ENCODE measurements at regions not wholly inside any gene's neighbourhood (a gene's known extent, or its start where the extent isn't known, plus 50 kb on each side); places are given as distances from the start of the nearest gene placed in this dataset.

DNA sequence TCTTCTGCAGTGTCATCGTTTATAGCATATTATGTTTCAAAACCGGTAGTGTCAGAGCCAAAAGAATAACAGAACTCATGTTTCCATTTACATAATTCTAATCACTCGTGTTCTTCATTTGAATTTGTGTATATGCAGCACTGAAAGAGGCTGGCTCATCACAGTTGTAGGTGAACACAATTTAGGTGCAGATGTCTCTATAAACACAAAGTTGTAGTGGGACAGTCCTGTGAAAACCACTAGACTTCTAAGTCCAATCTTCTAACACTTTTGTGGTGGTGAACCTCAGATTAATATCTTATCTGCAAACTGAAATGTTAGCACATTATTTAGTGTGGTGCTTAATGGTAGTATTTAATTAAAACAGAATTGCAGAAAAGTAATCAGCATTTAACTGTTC, 872.4 kb downstream of the C4orf33 start:
- Histone ChIP-seq H3K4me1 (no peaks in the 10 kb centered on the region), H3K36me3 (no peaks in the 10 kb centered on the region), H3K4me3 (replicated peaks in 1 of 3) (no peak overlapping the region), H3K9me3 (no peaks in the 10 kb centered on the region), H3K27me3 (no peaks in the 10 kb centered on the region), H3K27ac (no peak overlapping the region)
- 89 to 92% methylated on average over 3 of the region's 3 CpGs for WGBS, 2 donors
- no peak for TF ChIP-seq CTCF (IDR thresholded peaks at IDR 0.05)
- TF ChIP-seq POLR2A (IDR thresholded peaks at IDR 0.05): no peak
- intact Hi-C loops (cut with DNase I): no loop called here
- no peak for DNase-seq

- TF ChIP-seq CTCF (IDR thresholded peaks at IDR 0.05) (no peak), POLR2A (IDR thresholded peaks at IDR 0.05) (no peak)
- intact Hi-C loops (cut with DNase I): no loop called here
- WGBS, 2 donors: 80 to 91% methylated on average over 1 of the region's 1 CpG
These were observed 872.8 kb downstream of the C4orf33 start for GRCh38 chr4:129968778-129969177.

GRCh38 chr4:129970801-129971200, 874.8 kb downstream of the C4orf33 start:
- H3K4me3 ChIP-seq (replicated peaks in 1 of 3): no peak overlapping the region
- no peaks in the 10 kb centered on the region for H3K9me3 ChIP-seq
- 83 to 90% methylated on average over 3 of the region's 3 CpGs for WGBS, 2 donors
- intact Hi-C loops (cut with DNase I): no loop called here
- H3K36me3 ChIP-seq: no peaks in the 10 kb centered on the region
- H3K27ac ChIP-seq: no peak overlapping the region
- H3K4me1 ChIP-seq: no peaks in the 10 kb centered on the region
- no peak for TF ChIP-seq CTCF (IDR thresholded peaks at IDR 0.05)
- no peak for TF ChIP-seq POLR2A (IDR thresholded peaks at IDR 0.05)
- no peak for DNase-seq
- H3K27me3 ChIP-seq: no peaks in the 10 kb centered on the region

More at GRCh38 chr4:129968778-129969177, 872.8 kb downstream of the C4orf33 start:
- H3K27ac ChIP-seq: no peak overlapping the region
- no peaks in the 10 kb centered on the region for H3K4me1 ChIP-seq
- no peak overlapping the region for H3K4me3 ChIP-seq (replicated peaks in 1 of 3)
- H3K27me3 ChIP-seq: no peaks in the 10 kb centered on the region
- no peaks in the 10 kb centered on the region for H3K9me3 ChIP-seq
- no peak for DNase-seq
- no peaks in the 10 kb centered on the region for H3K36me3 ChIP-seq

DNA sequence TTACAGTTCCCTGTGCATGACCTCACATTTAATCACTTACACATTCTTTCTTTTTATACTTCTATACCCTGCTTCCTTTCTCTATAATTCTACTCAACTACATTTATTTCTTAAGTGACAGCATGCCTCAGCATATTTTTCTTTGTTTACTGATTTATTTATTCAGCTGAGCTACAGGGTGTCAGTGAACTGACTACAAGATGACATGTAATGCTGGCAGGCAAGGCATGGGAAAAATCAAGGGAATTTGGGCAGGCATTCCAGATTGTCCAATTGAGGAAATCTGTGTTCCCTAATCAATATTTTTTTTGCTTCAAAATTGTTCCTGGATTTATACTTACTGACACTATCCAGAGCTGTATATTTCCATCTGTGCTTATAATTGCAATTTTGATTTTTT, 875.5 kb downstream of the C4orf33 start:
- Histone ChIP-seq H3K4me3 (replicated peaks in 1 of 3) (no peak overlapping the region), H3K4me1 (no peaks in the 10 kb centered on the region), H3K27ac (no peak overlapping the region), H3K36me3 (no peaks in the 10 kb centered on the region), H3K27me3 (no peaks in the 10 kb centered on the region), H3K9me3 (no peaks in the 10 kb centered on the region)
- TF ChIP-seq POLR2A (IDR thresholded peaks at IDR 0.05) (no peak), CTCF (IDR thresholded peaks at IDR 0.05) (no peak)
- intact Hi-C loops (cut with DNase I): no loop called here
- DNase-seq: no peak

- intact Hi-C loops (cut with DNase I): no loop called here
- H3K4me1 ChIP-seq: no peaks in the 10 kb centered on the region
- no peaks in the 10 kb centered on the region for H3K27me3 ChIP-seq
- no peak for DNase-seq
- no peaks in the 10 kb centered on the region for H3K9me3 ChIP-seq
- no peak overlapping the region for H3K4me3 ChIP-seq (replicated peaks in 1 of 3)
- no peak overlapping the region for H3K27ac ChIP-seq
- 81 to 93% methylated on average over 1 of the region's 1 CpG for WGBS, 2 donors
- TF ChIP-seq POLR2A (IDR thresholded peaks at IDR 0.05): no peak
- no peak for TF ChIP-seq CTCF (IDR thresholded peaks at IDR 0.05)
- no peaks in the 10 kb centered on the region for H3K36me3 ChIP-seq
These were observed 876.3 kb downstream of the C4orf33 start for GRCh38 chr4:129972257-129972656.
